H1 (cell line): ENCODE measurements at regions not wholly inside any gene's neighbourhood (a gene's known extent, or its start where the extent isn't known, plus 50 kb on each side); places are given as distances from the start of the nearest gene placed in this dataset.

Experiments
- CBX8 ChIP-seq: fragments of 300-800, 300-1000 bp; sonication (generic); IDR thresholded peaks from 2 replicates; pipeline ENCODE4 v1.7.1; 2016; ENCODE audit warnings: low read depth, low read length, borderline replicate concordance
- CEBPB ChIP-seq: IDR thresholded peaks from 2 replicates; pipeline ENCODE4 v1.6.1; 2012; ENCODE audit warnings: low read depth, low read length
- CTCF ChIP-seq, 3 experiments: IDR thresholded peaks; 1 replicate in 2 of 3; 2 replicates in 1 of 3; pipeline versions ENCODE4 v1.5.1 to v1.6.1; 2011; ENCODE audit warnings: low read length in 3 of 3, mild to moderate bottlenecking in 3 of 3, inconsistent platforms in 2 of 3, low read depth in 1 of 3, moderate library complexity in 1 of 3; ENCODE audit not compliant: insufficient read depth in 1 of 3; ENCODE audit errors: control extremely low read depth in 1 of 3
- EP300 ChIP-seq, 2 experiments: IDR thresholded peaks; 1 replicate in 1 of 2; 2 replicates in 1 of 2; pipeline ENCODE4 v1.6.1; 2011 to 2012; ENCODE audit warnings: low read depth in 2 of 2, low read length in 2 of 2, mild to moderate bottlenecking in 2 of 2, borderline replicate concordance in 1 of 2, inconsistent platforms in 1 of 2, moderate library complexity in 1 of 2
- EZH2 ChIP-seq: fragments of 200-600 bp; sonication (generic); IDR thresholded peaks from 2 replicates; pipeline ENCODE4 v1.7.1; 2012; ENCODE audit warnings: low read depth, mild to moderate bottlenecking, moderate library complexity, low read length, inconsistent platforms; ENCODE audit not compliant: severe bottlenecking
- FOSL1 ChIP-seq: IDR thresholded peaks from 2 replicates; pipeline ENCODE4 v1.6.1; 2011; ENCODE audit warnings: mild to moderate bottlenecking, low read depth, low read length, moderate library complexity; ENCODE audit not compliant: insufficient read depth
- POLR2A ChIP-seq, 2 experiments: IDR thresholded peaks; 1 replicate in 1 of 2; 2 replicates in 1 of 2; pipeline ENCODE4 v1.6.1; 2011; ENCODE audit warnings: low read depth in 2 of 2, low read length in 2 of 2, mild to moderate bottlenecking in 2 of 2; ENCODE audit errors: control extremely low read depth in 1 of 2
- SIN3A ChIP-seq, 2 experiments: IDR thresholded peaks in 1 of 2; conservative IDR thresholded peaks in 1 of 2; 2 replicates each; pipeline ENCODE4 v1.6.1; 2011 to 2012; ENCODE audit warnings: low read length in 2 of 2, improper control_type of control experiment in 1 of 2, low read depth in 1 of 2, mild to moderate bottlenecking in 1 of 2
- TCF12 ChIP-seq: IDR thresholded peaks from 2 replicates; pipeline ENCODE4 v1.6.1; 2011; ENCODE audit warnings: low read depth, mild to moderate bottlenecking, low read length

DNA sequence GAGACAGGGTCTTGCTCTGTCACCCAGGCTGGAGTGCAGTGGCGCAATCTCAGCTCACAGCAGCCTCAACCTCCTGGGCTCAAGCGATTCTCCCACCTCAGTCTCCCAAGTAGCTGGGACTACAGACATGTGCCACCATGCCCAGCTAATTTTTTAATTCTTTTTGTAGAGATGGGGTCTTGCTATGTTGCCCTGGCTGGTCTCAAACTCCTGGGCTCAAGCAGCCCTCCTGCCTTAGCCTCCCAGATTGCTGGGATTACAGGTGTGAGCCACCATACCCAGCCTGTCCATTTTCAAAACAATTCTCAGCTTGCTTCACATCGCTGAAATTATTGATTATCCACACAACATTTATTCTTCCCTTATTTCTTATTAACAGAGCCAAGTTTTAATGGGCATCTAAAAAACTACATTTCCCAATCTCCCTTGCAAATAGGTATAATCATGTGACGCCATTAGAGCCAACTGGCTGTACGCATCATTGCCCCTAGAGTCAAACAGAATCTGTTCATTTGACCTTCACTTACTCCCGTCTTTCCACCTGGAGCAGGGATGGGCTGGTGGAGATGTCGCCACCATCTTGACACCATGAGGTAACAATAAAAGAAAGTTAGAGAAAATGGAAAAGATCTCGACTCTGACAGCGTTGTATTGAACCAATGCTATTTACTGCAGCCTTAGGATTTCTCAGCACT is 148.0 kb upstream of the FOXF1 start:
- TF ChIP-seq FOSL1, result no peak
- no peak for TF ChIP-seq EZH2
- no peak for TF ChIP-seq CTCF (IDR thresholded peaks at IDR 0.05; ENCODE audit: control extremely low read depth in 1 of 3, insufficient read depth in 1 of 3, low read depth in 1 of 3, low read length in 3 of 3)
- no peak for TF ChIP-seq TCF12
- TF ChIP-seq SIN3A (conservative IDR thresholded peaks at IDR 0.05 in 1 of 2, IDR thresholded peaks at IDR 0.05 in 1 of 2; ENCODE audit: low read depth in 1 of 2, low read length in 2 of 2), result no peak
- TF ChIP-seq CEBPB, result no peak
- TF ChIP-seq POLR2A (IDR thresholded peaks at IDR 0.05; ENCODE audit: control extremely low read depth in 1 of 2, low read depth in 2 of 2, low read length in 2 of 2), result no peak
- no peak for TF ChIP-seq CBX8
- TF ChIP-seq EP300 (IDR thresholded peaks at IDR 0.05; ENCODE audit: borderline replicate concordance in 1 of 2, low read depth in 2 of 2, low read length in 2 of 2), result no peak
